Neuron (in vitro differentiated cells): ENCODE measurements at regions not wholly inside any gene's neighbourhood (a gene's known extent, or its start where the extent isn't known, plus 50 kb on each side); places are given as distances from the start of the nearest gene placed in this dataset.

Experiments
- H2AFZ ChIP-seq: one replicate; pipeline ENCODE4 v1.6.1; 2013; ENCODE audit warnings: low read depth, mild to moderate bottlenecking, inconsistent platforms, low read length, moderate library complexity
- H3K27me3 ChIP-seq: one replicate; pipeline ENCODE4 v1.6.1; 2013; ENCODE audit warnings: low read length; ENCODE audit not compliant: insufficient read depth
- H3K36me3 ChIP-seq: one replicate; pipeline ENCODE4 v1.6.1; 2013; ENCODE audit warnings: low read length; ENCODE audit not compliant: insufficient read depth
- H3K4me1 ChIP-seq: one replicate; pipeline ENCODE4 v1.6.1; 2013; ENCODE audit warnings: low read length; ENCODE audit not compliant: insufficient read depth
- H3K4me3 ChIP-seq: 2 replicates; pipeline ENCODE4 v1.5.1; 2013; ENCODE audit warnings: mild to moderate bottlenecking, low read length, moderate library complexity
- H3K9me3 ChIP-seq: one replicate; pipeline ENCODE4 v1.6.1; 2013; ENCODE audit warnings: low read length

DNA sequence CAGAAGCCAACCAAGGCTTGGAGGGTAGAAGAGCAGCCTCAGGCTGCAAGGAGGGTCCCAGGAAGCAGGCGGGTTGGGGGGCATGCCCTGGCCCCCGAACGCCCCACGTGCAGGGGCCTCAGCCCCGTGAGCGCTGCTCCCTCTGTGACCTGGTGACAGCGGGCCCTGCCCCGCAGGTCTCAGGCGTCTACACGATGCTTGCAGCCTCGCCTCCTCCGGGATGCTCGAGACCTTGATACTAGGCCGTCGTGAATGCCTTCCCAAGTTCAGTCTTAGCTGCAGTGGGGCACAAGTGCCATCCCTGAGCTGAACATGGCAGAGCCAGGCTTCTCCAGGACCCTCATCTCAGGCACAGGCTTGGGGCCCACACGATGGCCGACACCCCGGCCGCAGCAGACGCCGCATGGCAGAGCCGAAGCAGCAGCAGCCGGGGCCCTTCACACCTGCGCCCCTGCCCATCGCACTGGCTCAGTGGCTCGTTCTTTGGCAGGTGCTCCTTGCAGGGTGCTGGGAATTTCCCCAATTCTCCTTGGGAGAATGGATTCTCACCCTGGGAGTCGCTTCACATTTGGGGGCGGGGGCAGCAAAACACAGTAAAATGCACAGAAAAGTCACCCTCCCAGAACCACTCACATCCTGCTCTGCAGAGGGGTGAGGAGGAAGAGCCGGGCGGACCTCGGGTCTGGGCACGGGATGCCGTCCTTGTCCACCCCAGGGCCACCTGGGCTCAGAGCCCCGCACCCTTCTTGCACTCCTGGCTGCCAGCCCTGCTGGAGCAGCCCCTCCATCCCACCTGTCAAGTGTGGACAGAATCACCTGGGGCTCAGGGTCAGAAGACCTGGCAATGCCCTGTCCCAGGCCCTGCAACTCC is 161.8 kb downstream of the DLL1 start:
- no peak overlapping the region for H2AFZ ChIP-seq
- H3K4me1 ChIP-seq = no peaks in the 10 kb centered on the region
- H3K9me3 ChIP-seq = no peaks in the 10 kb centered on the region
- no peaks in the 10 kb centered on the region for H3K36me3 ChIP-seq
- H3K4me3 ChIP-seq = no peak overlapping the region
- H3K27me3 ChIP-seq = no peaks in the 10 kb centered on the region

DNA sequence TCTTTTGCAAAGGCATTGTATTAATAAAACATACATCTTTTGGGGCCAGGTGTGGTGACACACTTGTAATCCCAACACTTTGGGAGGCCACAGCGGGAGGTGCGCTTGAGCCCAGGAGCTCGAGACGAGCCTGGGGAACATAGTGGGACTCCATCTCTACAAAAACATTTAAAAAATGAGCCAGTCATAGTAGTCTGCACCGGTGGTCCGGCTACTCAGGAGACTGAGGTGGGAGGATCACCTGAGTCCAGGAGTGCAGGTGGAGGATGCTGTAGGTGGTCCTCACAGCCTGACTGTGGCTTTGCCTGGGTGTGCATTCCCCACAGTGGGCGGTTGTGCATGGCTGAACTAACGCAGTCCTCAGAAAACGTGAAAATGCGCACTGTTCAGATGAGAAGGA is 162.5 kb downstream of the DLL1 start:
- Histone ChIP-seq H3K9me3 (no peaks in the 10 kb centered on the region), H3K27me3 (no peaks in the 10 kb centered on the region), H3K36me3 (no peaks in the 10 kb centered on the region), H3K4me1 (no peaks in the 10 kb centered on the region), H2AFZ (no peak overlapping the region), H3K4me3 (no peak overlapping the region)

DNA sequence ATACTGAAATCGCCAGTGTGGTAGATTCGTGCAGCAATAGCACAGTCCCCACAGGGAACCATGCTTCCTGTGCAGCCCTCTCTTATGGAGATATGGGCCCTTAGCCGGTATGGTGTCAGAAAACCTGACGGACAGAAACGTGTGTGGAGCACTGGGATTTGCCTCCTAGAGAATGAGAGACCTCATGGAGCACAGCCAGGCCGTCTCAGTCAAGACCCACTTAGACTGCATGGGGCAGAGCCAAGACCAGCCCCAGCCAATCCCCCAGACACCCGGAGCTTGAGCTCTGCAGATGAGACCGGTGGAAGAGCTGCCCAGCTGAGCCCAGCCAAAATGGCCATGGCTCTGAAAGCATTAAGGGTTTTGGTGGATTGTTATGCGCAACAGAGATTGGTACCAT is 163.7 kb downstream of the DLL1 start:
- Histone ChIP-seq H3K4me3 (no peak overlapping the region), H3K4me1 (no peaks in the 10 kb centered on the region), H3K36me3 (no peaks in the 10 kb centered on the region), H2AFZ (no peak overlapping the region), H3K9me3 (no peaks in the 10 kb centered on the region), H3K27me3 (peaks cover 2% of the 10 kb centered on the region)

DNA sequence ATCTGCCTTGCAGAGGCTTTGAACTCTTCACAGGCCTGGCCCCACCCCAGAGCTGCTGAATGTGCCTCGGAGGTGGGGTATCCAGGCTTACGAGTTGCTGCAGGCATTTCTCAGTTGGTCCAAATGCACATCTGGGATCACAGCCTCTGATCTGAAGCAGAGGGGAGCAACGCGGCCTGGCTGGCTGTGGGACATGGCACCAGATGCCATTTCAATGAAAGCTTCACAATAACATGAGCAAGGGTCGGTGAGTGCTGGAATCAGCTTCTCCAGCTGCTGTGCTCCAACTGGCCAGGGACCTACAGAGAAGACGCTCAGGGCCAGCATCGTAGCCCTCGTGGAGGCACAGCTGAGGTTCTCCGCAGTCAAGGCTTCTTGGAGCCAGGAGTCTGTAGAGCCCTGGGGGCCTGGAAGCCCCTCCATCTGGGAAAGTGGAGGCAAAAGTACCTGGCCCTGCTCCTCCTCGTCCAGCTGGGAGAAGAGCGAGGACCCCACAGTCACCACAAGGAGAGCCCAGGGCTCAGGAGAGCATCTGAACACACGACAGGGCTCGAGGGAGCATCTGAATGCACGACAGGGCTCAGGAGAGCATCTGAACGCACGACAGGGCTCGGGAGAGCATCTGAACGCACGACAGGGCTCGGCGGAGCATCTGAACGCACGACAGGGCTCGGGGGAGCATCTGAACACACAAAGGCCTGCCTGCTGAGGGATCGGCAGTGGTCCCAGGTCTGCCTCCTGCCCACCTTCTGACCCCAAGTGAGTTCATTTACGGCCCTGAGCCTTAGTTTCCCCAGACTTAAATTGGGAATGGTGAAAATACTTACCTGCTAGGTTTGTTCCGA is 165.2 kb downstream of the DLL1 start:
- H3K36me3 ChIP-seq = no peaks in the 10 kb centered on the region
- H3K9me3 ChIP-seq = no peaks in the 10 kb centered on the region
- H3K4me3 ChIP-seq = no peak overlapping the region

DNA sequence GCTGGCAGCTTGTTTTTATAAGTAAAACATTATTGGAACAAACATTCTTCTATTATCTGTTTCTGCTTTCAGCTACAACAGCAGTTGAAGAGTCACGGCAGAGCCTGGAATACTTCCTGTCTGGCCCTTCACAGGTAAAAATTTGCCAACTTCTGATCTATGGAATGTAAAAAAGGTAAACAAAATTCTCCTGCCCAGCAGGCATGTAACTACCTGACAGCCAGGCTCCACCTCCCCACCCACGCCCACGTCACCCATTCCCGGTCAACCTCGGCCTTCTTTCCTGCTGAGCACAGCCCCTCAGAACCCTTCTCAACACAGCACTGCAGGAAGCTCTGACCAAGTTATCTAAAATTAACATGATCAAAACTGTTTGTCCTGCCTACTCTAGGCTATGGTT is 166.0 kb downstream of the DLL1 start:
- no peaks in the 10 kb centered on the region for H3K9me3 ChIP-seq
- no peak overlapping the region for H3K4me3 ChIP-seq
- no peaks in the 10 kb centered on the region for H3K4me1 ChIP-seq
- H2AFZ ChIP-seq = no peak overlapping the region
- peaks cover 2% of the 10 kb centered on the region for H3K27me3 ChIP-seq
- H3K36me3 ChIP-seq = no peaks in the 10 kb centered on the region

More for the DNA sequence above, 165.2 kb downstream of the DLL1 start:
- Histone ChIP-seq H3K4me1 (no peaks in the 10 kb centered on the region), H2AFZ (no peak overlapping the region), H3K27me3 (peaks cover 2% of the 10 kb centered on the region)

DNA sequence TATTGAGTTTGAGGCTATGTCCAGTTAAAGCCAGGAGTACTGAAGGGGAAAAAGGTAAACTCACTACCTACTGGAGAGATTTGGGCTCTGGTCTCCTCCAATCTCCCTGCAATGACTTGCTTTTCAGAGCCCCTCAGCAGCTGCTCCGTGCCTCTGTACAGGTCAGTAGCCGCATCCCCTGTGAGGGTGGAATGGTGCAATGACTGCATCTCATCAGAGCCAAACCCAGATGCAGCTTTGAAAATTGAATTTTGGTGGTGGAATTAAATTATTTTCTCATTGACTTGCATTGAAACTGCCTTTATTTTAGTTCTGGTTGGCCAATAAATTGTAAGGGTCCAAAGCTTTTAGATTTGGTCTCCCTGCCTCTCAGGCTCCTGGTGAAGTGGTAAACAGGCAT is 166.7 kb downstream of the DLL1 start:
- H3K4me1 ChIP-seq = no peaks in the 10 kb centered on the region
- H2AFZ ChIP-seq = no peak overlapping the region
- no peaks in the 10 kb centered on the region for H3K9me3 ChIP-seq
- no peak overlapping the region for H3K4me3 ChIP-seq
- H3K27me3 ChIP-seq = peaks cover 2% of the 10 kb centered on the region
- no peaks in the 10 kb centered on the region for H3K36me3 ChIP-seq

DNA sequence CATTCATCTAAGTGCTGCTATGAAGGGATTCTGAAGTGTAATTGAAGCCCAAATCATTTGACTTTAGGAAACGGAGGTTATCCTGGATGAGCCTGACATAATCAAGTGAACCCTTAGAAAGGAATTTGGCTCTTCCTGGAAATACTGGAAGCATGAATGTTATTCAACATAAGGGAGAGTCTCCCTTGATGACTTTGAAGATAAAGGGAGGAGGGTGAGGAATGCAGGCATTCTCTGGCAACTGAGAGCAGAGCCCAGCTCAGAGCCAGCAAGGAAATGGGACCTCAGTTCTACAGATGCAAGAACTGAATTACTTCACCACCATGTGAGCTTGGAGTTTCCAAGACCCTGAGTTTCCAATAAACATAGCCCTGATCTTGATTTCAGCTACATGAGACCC is 168.2 kb downstream of the DLL1 start:
- Histone ChIP-seq H3K4me3 (no peak overlapping the region), H3K4me1 (no peaks in the 10 kb centered on the region), H3K27me3 (peaks cover 2% of the 10 kb centered on the region), H2AFZ (no peak overlapping the region), H3K9me3 (no peaks in the 10 kb centered on the region), H3K36me3 (no peaks in the 10 kb centered on the region)

DNA sequence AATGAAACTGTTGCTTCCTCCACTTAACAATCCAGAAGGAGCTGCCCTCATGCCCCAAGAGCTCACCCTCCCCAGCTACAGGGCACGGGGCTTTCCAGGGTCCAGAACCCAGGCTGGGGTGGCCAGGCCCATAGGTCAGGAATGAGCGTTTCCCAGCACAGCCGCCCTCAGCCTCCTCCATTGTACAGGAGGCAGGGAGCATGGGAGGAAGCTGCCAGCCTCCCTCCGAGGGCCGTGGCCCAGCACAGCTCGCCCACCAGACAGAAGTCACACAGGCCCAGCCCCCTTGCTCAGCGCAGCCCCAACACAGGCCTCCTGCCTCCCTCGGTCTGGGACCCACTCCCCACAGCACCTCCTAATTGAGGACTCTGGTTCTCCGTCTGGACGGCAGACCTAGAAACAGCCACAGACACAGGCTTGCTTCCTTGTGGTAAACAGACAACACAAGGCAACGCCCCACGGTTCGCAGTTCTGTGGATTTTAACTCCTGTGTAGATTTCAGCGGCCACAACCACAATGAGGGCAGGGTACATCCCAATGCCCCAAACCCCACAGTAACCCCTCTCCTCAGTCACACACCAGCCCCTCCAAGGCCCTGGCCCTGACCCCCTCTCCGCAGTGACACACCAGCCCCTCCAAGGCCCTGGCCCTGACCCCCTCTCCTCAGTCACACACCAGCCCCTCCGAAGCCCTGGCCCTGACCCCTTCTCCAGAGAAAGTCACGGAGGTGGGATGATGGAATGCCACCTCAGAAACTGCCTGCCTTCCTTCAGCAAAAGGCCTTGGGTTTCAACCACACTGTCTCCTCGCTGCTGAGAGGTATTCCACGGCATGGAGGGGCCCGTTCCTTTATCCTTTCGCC is 173.5 kb downstream of the DLL1 start:
- Histone ChIP-seq H2AFZ (no peak overlapping the region), H3K4me1 (no peaks in the 10 kb centered on the region), H3K4me3 (no peak overlapping the region), H3K9me3 (peaks cover 2% of the 10 kb centered on the region), H3K27me3 (peaks cover 7% of the 10 kb centered on the region), H3K36me3 (no peaks in the 10 kb centered on the region)

DNA sequence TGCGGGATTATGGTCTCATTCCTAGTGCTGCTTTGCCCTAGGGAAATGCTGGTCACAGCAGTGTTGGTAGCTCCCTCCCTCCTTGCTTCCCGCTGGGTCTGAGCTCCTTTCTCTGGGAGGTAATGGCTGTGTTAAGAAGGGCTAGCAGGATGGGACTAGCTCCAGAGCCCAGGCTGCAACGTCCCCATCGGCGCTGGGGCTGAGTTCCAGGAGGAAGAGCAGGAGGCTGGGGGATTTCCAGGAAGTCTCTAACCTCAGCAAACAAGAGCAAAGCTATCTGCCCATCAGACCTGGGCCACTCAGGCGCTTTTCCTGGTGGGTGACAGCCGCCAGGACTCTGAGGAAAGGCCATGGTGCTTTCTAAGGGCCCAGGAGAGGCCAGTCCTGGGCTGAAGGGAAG is 174.2 kb downstream of the DLL1 start:
- peaks cover 2% of the 10 kb centered on the region for H3K9me3 ChIP-seq

DNA sequence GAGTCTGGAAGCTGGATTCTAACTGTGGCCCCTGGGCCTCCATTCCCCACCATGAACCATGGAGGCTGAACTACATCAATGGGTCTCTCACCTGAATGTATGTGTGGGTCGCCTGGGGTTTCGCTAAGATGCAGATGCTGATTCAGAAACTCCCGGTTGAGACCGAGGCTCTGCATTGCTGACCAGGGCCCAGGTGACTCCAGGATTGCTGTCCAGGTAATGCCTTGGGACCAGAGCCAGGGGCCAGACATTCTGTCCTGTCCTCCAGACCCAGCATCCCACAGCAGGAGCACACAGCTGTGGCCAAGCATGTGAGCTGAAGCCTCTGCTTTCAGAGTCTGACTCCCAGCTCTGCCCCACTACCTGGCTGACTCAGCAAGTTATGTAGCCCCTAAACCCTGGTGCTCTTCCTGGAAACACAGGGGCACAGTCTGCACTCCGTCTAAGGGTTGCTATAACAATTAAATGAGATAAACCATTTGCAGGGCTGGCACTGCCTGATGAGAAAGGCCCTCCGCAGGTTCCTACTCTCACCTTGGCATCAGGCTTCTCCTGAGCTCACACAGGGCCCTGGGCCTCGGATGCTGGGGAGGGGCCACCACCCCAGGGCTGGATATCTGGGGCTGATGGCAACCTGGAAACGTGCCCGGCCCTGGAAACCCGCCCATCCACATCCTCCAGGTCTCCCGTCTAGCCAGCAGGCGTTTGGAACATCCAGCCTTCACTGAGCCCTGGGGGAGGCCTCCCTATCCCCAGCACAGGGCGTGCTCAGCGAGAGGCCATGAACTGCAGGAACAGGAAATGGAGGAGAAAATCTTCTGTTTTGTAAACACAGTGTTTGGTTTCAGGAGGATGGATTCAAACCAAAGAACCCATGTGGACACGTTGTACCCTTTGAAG is 175.7 kb downstream of the DLL1 start:
- Histone ChIP-seq H3K4me3 (no peak overlapping the region), H3K36me3 (no peaks in the 10 kb centered on the region), H3K27me3 (peaks cover 11% of the 10 kb centered on the region), H3K9me3 (peaks cover 2% of the 10 kb centered on the region), H3K4me1 (no peaks in the 10 kb centered on the region), H2AFZ (no peak overlapping the region)

More for the DNA sequence above, 174.2 kb downstream of the DLL1 start:
- Histone ChIP-seq H3K36me3 (no peaks in the 10 kb centered on the region), H3K4me3 (no peak overlapping the region), H2AFZ (no peak overlapping the region), H3K4me1 (no peaks in the 10 kb centered on the region), H3K27me3 (peaks cover 7% of the 10 kb centered on the region)

DNA sequence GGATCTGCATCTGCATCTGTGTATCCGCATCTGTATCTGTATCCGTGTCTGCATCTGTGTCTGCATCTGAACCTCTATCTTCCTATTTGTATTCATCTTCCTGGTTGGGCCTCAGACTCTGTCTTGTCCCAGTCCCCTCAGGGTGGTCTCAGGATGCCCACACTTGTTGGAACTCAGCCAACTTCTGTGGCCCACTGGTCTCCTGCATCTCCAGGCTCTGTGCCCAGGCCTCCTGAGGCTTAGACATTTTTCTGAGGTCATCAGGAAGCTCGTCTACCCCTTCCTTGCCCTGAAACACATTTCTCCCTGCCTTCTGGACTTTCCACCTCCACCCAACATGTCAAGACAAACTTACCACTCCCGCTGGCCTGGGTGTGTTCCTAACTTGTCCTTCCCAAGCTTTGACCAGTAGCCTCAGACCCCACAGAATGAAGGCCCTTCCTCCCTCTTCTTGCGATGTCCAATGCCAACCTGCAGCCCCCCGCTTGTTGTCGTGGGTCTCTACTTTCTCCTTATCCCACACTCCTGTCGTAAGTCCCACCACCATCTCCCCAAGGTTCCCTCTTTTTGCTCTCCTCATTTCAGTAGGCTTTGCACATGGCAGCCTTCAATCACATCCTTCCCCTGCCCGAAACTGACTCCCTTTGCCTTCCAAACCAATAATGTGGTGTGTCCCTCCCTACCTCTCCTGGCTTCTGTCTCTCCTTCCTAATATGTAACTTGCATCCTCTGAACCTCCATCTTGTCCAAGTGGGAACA is 176.5 kb downstream of the DLL1 start:
- Histone ChIP-seq H3K9me3 (peaks cover 2% of the 10 kb centered on the region), H3K36me3 (no peaks in the 10 kb centered on the region), H3K4me1 (no peaks in the 10 kb centered on the region), H2AFZ (no peak overlapping the region), H3K27me3 (peaks cover 11% of the 10 kb centered on the region), H3K4me3 (no peak overlapping the region)
